ENCODE measurements at regions not wholly inside any gene's neighbourhood (a gene's known extent, or its start where the extent isn't known, plus 50 kb on each side); places are given as distances from the start of the nearest gene placed in this dataset.

DNA sequence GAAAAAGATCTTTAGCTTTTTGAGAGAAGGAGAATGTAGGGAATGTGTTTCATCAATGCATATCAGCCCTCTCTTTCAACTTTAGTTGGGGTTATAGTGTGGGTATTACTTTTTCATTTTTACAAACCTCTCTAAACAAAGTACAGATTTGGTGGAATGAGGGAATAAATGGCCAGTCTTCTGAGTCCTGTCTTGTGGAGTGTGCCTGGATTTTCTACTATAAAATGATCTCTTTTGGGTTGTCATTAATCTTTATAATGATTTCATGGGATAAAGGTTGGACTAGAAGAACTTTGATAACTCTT, 209.3 kb downstream of the RNF144B start:
- H3K4me1 ChIP-seq (ENCODE audit: control insufficient read depth, insufficient read depth, low read length), result no peaks in the 10 kb centered on the region
- no peaks in the 10 kb centered on the region for H3K36me3 ChIP-seq (ENCODE audit: control insufficient read depth, insufficient read depth, low read length)
- no peak overlapping the region for H3K9ac ChIP-seq (ENCODE audit: low read length)
- no peak overlapping the region for H3K4me3 ChIP-seq (ENCODE audit: low read length)
- H3K27me3 ChIP-seq (ENCODE audit: control insufficient read depth, insufficient read depth, low read length), result no peaks in the 10 kb centered on the region
- no peaks in the 10 kb centered on the region for H3K9me3 ChIP-seq (ENCODE audit: control insufficient read depth, low read length)

DNA sequence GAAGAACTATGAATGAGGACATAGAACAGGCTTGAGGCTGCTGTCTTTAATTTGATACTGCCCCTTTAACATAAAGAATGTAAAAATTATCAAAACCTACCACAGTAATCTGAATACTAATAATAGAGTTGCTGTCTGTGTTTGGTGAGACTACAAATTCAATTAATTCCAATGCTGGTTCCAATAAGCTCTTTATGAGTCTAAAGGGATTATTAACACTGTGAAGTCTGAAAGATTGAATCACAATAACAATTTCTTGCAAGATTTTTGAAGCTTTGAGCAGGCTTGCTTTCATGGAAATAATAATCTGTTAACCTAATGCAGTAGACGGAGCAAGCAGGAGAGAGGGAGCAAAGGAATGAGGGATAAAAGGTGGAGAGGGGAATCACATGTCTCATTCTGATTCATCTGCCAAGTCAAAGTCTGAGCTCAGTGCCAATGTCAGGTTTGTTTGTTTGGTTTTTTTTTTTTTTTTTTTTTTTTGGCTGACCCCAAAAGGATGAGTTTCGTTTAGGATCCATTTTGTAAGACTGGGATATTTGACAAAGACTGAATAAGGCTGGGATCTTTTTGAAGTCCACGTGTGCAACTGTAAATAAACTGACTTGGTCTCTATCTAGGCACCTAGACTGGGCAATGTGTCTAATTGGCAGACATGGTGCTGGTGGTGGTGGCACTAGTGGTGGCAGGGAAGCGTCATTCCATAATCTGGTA, 211.6 kb downstream of the RNF144B start:
- Histone ChIP-seq H3K9me3 (ENCODE audit: control insufficient read depth, low read length) (no peaks in the 10 kb centered on the region), H3K4me1 (ENCODE audit: control insufficient read depth, insufficient read depth, low read length) (no peaks in the 10 kb centered on the region), H3K27me3 (ENCODE audit: control insufficient read depth, insufficient read depth, low read length) (no peaks in the 10 kb centered on the region), H3K36me3 (ENCODE audit: control insufficient read depth, insufficient read depth, low read length) (no peaks in the 10 kb centered on the region), H3K4me3 (ENCODE audit: low read length) (no peak overlapping the region), H3K9ac (ENCODE audit: low read length) (no peak overlapping the region)

- no peak overlapping the region for H3K4me3 ChIP-seq (ENCODE audit: low read length)
- no peak overlapping the region for H3K9ac ChIP-seq (ENCODE audit: low read length)
- H3K4me1 ChIP-seq (ENCODE audit: control insufficient read depth, insufficient read depth, low read length), result no peaks in the 10 kb centered on the region
- no peaks in the 10 kb centered on the region for H3K36me3 ChIP-seq (ENCODE audit: control insufficient read depth, insufficient read depth, low read length)
- H3K27me3 ChIP-seq (ENCODE audit: control insufficient read depth, insufficient read depth, low read length), result no peaks in the 10 kb centered on the region
- H3K9me3 ChIP-seq (ENCODE audit: control insufficient read depth, low read length), result no peaks in the 10 kb centered on the region
Observed at GRCh38 chr6:18600255-18600654, 213.1 kb downstream of the RNF144B start.

DNA sequence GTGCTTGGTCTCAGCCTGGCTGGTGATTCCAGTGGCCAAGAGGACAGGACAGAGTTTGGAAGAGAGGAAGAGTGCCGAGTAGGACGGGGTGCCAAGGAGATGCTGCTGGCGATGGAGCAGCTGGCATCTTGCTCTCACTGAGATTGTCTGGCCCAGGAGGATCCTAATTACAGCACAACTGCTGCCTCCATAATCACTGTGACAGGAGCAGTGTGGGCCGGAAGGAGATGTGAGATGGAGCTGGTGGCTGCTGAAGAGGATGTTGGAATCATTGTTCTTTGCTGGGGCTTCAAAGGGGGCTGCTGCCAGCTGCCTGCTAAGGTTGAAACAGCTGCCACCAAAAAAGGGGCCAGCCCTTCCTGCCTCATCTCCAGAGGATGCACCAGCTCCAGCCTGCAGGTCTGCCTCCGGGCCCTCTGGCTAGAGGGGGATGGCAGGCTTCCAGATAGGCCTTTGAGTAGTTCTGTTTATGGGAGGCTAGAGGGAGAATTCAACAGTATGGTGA, 214.4 kb downstream of the RNF144B start:
- H3K36me3 ChIP-seq (ENCODE audit: control insufficient read depth, insufficient read depth, low read length), result no peaks in the 10 kb centered on the region
- H3K4me3 ChIP-seq (ENCODE audit: low read length), result no peak overlapping the region
- no peaks in the 10 kb centered on the region for H3K27me3 ChIP-seq (ENCODE audit: control insufficient read depth, insufficient read depth, low read length)
- no peaks in the 10 kb centered on the region for H3K9me3 ChIP-seq (ENCODE audit: control insufficient read depth, low read length)
- no peak overlapping the region for H3K9ac ChIP-seq (ENCODE audit: low read length)
- no peaks in the 10 kb centered on the region for H3K4me1 ChIP-seq (ENCODE audit: control insufficient read depth, insufficient read depth, low read length)

DNA sequence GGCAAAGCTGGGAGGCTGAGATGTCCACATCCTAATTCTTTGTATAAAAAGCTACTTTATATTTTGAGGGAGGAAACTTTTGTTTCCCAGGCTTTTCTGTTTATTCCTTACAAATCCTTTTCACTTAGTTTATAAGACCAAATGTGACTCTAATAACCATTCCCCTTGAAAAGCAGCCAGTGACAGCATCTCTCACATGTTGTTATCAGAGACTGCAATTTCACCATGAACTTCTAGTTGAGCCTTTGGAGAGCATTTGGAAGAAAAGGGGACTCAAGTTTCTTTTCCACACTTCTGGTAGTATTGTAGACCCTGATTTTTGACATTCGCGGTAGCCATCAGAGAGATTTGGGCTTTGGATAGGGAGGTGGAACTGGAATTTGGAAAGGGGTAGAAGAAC, 215.8 kb downstream of the RNF144B start:
- H3K4me1 ChIP-seq (ENCODE audit: control insufficient read depth, insufficient read depth, low read length), result no peaks in the 10 kb centered on the region
- no peaks in the 10 kb centered on the region for H3K9me3 ChIP-seq (ENCODE audit: control insufficient read depth, low read length)
- H3K27me3 ChIP-seq (ENCODE audit: control insufficient read depth, insufficient read depth, low read length), result no peaks in the 10 kb centered on the region
- H3K36me3 ChIP-seq (ENCODE audit: control insufficient read depth, insufficient read depth, low read length), result no peaks in the 10 kb centered on the region
- no peak overlapping the region for H3K4me3 ChIP-seq (ENCODE audit: low read length)
- H3K9ac ChIP-seq (ENCODE audit: low read length), result no peak overlapping the region

DNA sequence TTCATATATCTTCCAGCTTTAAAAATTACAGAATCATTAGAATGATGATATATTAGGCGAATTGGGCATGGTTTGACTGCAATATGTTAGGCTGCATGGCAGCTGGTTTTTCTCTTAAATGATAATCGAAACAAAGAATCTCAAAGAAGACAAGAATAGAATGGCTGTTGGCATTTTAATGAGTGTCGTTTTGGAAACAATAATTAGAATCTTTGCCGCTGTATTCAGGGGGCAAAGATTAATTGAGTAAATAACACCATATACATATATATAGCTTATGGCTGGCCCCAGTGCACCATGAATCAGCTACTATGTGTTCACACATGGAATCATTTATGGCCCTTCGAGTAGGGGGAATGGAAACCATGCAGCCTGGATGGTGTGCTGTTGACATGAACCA, 216.2 kb downstream of the RNF144B start:
- no peak overlapping the region for H3K9ac ChIP-seq (ENCODE audit: low read length)
- no peaks in the 10 kb centered on the region for H3K36me3 ChIP-seq (ENCODE audit: control insufficient read depth, insufficient read depth, low read length)
- no peak overlapping the region for H3K4me3 ChIP-seq (ENCODE audit: low read length)
- H3K27me3 ChIP-seq (ENCODE audit: control insufficient read depth, insufficient read depth, low read length), result no peaks in the 10 kb centered on the region
- H3K4me1 ChIP-seq (ENCODE audit: control insufficient read depth, insufficient read depth, low read length), result no peaks in the 10 kb centered on the region
- no peaks in the 10 kb centered on the region for H3K9me3 ChIP-seq (ENCODE audit: control insufficient read depth, low read length)

- no peak overlapping the region for H3K9ac ChIP-seq (ENCODE audit: low read length)
- no peaks in the 10 kb centered on the region for H3K9me3 ChIP-seq (ENCODE audit: control insufficient read depth, low read length)
- no peaks in the 10 kb centered on the region for H3K27me3 ChIP-seq (ENCODE audit: control insufficient read depth, insufficient read depth, low read length)
- H3K36me3 ChIP-seq (ENCODE audit: control insufficient read depth, insufficient read depth, low read length), result no peaks in the 10 kb centered on the region
- no peaks in the 10 kb centered on the region for H3K4me1 ChIP-seq (ENCODE audit: control insufficient read depth, insufficient read depth, low read length)
- no peak overlapping the region for H3K4me3 ChIP-seq (ENCODE audit: low read length)
Observed at GRCh38 chr6:18605841-18606240, 218.7 kb downstream of the RNF144B start.

DNA sequence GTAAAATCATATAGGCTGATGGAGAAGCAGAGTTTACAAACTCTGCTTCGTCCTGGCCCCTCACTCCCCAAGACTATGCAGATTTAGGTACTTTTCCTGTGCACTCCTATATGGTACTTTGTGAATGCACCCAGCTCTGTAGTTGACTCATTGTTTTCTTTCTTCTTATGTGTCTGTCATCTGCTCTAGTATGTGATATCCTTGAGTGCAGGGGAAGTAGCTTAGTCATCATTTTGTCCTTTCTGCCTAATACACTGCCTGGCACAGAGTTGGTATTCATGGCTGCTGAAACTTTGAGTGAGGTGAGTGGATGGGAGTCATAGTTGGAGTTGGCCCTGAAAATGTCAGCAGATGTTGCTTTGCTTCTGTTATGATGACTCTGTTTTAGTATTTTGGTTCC, 222.6 kb downstream of the RNF144B start:
- Histone ChIP-seq H3K4me3 (ENCODE audit: low read length) (no peak overlapping the region), H3K9ac (ENCODE audit: low read length) (no peak overlapping the region), H3K9me3 (ENCODE audit: control insufficient read depth, low read length) (no peaks in the 10 kb centered on the region), H3K4me1 (ENCODE audit: control insufficient read depth, insufficient read depth, low read length) (no peaks in the 10 kb centered on the region), H3K36me3 (ENCODE audit: control insufficient read depth, insufficient read depth, low read length) (no peaks in the 10 kb centered on the region), H3K27me3 (ENCODE audit: control insufficient read depth, insufficient read depth, low read length) (no peaks in the 10 kb centered on the region)

DNA sequence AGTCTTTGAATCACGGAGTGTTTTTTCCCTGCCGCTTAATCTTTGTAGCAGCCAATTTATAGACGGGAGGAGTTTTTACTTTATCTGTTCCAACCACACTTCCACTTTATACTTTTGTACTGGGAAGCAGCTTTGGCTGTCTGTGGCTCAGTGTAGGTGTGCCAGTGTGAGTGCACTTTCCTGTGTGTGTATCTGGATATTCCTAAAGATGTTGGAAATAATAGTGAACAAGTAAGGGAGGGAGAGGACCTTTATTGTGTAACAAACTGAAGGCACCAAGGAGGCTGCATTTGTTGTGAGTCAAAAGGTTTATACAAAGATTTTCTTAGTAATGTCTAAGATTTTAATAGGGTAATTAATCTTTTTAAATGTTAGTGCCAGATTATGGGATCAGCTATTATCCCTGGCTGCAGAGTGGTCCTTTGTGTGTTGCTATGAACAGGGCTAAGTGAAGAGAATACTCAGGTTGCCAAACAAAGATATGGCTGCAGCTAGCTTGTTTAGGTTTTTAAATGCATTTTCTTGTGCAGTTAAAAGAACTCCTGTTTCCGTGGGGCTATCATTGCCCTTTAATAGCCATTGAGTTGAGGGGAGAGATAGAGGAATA, 226.3 kb downstream of the RNF144B start:
- no peaks in the 10 kb centered on the region for H3K9me3 ChIP-seq (ENCODE audit: control insufficient read depth, low read length)
- H3K27me3 ChIP-seq (ENCODE audit: control insufficient read depth, insufficient read depth, low read length), result no peaks in the 10 kb centered on the region
- H3K36me3 ChIP-seq (ENCODE audit: control insufficient read depth, insufficient read depth, low read length), result no peaks in the 10 kb centered on the region
- no peaks in the 10 kb centered on the region for H3K4me1 ChIP-seq (ENCODE audit: control insufficient read depth, insufficient read depth, low read length)
- no peak overlapping the region for H3K9ac ChIP-seq (ENCODE audit: low read length)
- H3K4me3 ChIP-seq (ENCODE audit: low read length), result no peak overlapping the region

DNA sequence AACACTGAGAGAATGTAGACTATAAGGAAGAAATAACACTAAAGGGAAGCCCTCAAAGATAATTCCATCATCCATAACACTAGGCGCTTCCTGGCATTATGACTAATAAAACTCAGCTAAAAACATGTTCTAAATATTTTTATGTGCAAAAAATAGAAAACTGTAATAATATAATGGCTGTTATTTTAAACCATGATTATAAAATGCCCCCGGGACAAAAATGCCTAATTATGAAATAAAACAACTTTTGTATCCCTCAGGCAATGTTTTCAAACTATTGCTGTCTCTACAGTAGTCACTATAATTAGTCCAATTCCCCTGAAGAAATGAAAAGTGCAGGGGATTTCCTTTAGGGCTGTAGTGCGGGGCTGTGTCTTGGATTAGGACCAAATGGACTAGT, 242.4 kb downstream of the RNF144B start:
- Histone ChIP-seq H3K36me3 (ENCODE audit: control insufficient read depth, insufficient read depth, low read length) (no peaks in the 10 kb centered on the region), H3K9ac (ENCODE audit: low read length) (no peak overlapping the region), H3K27me3 (ENCODE audit: control insufficient read depth, insufficient read depth, low read length) (no peaks in the 10 kb centered on the region), H3K4me1 (ENCODE audit: control insufficient read depth, insufficient read depth, low read length) (no peaks in the 10 kb centered on the region), H3K4me3 (ENCODE audit: low read length) (no peak overlapping the region), H3K9me3 (ENCODE audit: control insufficient read depth, low read length) (no peaks in the 10 kb centered on the region)

DNA sequence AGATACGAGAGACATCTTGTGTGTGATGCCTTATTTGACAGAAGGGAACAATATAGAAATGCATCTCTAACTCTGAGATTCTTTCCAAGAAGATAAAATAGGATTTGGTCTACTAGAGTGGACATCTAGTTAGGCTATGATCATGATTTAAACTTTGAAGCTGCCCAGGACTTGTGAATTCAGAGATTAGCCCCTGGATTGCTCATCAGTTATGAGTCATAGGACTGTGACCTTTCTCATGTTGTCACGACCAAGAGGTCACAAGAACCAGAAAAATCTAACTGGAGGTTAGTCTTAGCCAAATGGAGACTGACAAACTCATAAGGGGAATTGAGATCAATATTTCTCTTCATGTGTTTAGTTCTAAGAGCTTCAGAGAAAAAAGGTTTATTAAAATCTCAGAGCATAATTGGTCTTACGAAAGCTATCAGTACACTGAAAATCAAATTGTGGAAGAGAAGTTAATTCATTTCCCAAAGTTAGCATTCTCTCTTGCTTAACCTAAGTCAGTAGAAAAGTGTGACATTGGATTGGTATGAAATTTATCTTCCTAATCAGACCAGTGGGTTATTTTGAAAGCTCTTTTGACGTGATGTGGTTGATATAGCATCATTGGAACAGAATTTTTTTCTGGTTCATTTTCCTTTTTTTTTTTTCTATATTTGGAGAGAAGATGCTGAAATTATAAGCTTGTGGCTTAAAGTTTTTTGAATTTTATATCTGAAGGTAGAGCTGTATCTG, 245.7 kb downstream of the RNF144B start:
- Histone ChIP-seq H3K9ac (ENCODE audit: low read length) (no peak overlapping the region), H3K27me3 (ENCODE audit: control insufficient read depth, insufficient read depth, low read length) (no peaks in the 10 kb centered on the region), H3K4me1 (ENCODE audit: control insufficient read depth, insufficient read depth, low read length) (no peaks in the 10 kb centered on the region), H3K36me3 (ENCODE audit: control insufficient read depth, insufficient read depth, low read length) (no peaks in the 10 kb centered on the region), H3K4me3 (ENCODE audit: low read length) (no peak overlapping the region), H3K9me3 (ENCODE audit: control insufficient read depth, low read length) (no peaks in the 10 kb centered on the region)

- no peak overlapping the region for H3K9ac ChIP-seq (ENCODE audit: low read length)
- no peak overlapping the region for H3K4me3 ChIP-seq (ENCODE audit: low read length)
- no peaks in the 10 kb centered on the region for H3K36me3 ChIP-seq (ENCODE audit: control insufficient read depth, insufficient read depth, low read length)
- H3K4me1 ChIP-seq (ENCODE audit: control insufficient read depth, insufficient read depth, low read length), result no peaks in the 10 kb centered on the region
- no peaks in the 10 kb centered on the region for H3K27me3 ChIP-seq (ENCODE audit: control insufficient read depth, insufficient read depth, low read length)
- H3K9me3 ChIP-seq (ENCODE audit: control insufficient read depth, low read length), result no peaks in the 10 kb centered on the region
Observed at GRCh38 chr6:18634912-18635311, 247.8 kb downstream of the RNF144B start.

Measured in mucosa of stomach (tissue), 1 donor.